ENCODE measurements at regions not wholly inside any gene's neighbourhood (a gene's known extent, or its start where the extent isn't known, plus 50 kb on each side); places are given as distances from the start of the nearest gene placed in this dataset.

DNA sequence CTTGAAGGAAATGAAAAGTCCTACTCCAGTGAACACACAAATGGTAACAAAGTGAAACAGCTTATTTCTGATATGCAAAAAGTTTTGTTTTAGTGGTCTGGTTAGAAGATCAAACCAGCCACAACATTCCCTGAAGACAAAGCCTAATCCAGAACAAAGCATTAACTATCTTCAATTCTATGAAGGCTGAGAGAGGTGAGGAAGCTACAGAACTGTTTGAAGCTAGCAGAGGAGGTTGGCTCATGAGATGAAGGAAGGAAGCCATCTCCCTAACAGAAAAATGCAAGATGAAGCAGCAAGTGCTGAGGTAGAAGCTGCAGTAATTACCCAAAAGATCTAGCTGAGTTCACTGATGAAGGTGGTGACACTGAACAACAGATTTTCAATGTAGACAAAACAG, 168.4 kb downstream of the IGLL1 start:
- Histone ChIP-seq H3K9me3 (no peaks in the 10 kb centered on the region), H3K4me1 (no peaks in the 10 kb centered on the region), H3K27me3 (no peaks in the 10 kb centered on the region), H3K27ac (no peak overlapping the region), H3K4me3 (no peak overlapping the region), H3K36me3 (replicated peaks in 1 of 2; ENCODE audit: insufficient read depth in 1 of 2, low read depth in 2 of 2) (no peaks in the 10 kb centered on the region)
- intact Hi-C loops (cut with DNase I), result no loop called here
- DNase-seq, result no peak
- ATAC-seq, result no peak
- TF ChIP-seq POLR2A (IDR thresholded peaks at IDR 0.05), result no peak
- TF ChIP-seq, protein P1, sequence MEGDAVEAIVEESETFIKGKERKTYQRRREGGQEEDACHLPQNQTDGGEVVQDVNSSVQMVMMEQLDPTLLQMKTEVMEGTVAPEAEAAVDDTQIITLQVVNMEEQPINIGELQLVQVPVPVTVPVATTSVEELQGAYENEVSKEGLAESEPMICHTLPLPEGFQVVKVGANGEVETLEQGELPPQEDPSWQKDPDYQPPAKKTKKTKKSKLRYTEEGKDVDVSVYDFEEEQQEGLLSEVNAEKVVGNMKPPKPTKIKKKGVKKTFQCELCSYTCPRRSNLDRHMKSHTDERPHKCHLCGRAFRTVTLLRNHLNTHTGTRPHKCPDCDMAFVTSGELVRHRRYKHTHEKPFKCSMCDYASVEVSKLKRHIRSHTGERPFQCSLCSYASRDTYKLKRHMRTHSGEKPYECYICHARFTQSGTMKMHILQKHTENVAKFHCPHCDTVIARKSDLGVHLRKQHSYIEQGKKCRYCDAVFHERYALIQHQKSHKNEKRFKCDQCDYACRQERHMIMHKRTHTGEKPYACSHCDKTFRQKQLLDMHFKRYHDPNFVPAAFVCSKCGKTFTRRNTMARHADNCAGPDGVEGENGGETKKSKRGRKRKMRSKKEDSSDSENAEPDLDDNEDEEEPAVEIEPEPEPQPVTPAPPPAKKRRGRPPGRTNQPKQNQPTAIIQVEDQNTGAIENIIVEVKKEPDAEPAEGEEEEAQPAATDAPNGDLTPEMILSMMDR (IDR thresholded peaks at IDR 0.05), result no peak

DNA sequence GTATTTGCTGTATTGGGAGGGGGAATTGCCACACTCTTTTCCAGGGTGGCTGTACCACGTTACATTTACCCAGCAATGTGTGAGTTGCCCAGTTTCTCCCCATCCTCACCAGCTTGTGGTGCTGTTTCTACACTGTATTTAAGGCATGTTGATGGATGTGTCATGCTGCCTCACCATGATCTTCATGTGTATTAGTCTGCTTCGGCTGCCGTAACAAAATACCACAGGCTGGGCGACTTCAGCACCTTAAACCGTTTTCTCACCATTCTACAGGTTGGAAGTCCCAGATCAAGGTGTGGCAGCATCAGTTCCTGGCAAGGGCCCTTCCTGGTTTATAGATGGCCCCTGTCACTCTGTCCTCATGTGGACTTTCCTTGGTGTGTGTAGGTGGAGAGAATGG, 169.7 kb downstream of the IGLL1 start:
- DNase-seq, result no peak
- Histone ChIP-seq H3K9me3 (no peaks in the 10 kb centered on the region), H3K4me1 (no peaks in the 10 kb centered on the region), H3K36me3 (replicated peaks in 1 of 2; ENCODE audit: insufficient read depth in 1 of 2, low read depth in 2 of 2) (no peaks in the 10 kb centered on the region), H3K27me3 (no peaks in the 10 kb centered on the region), H3K27ac (no peak overlapping the region), H3K4me3 (no peak overlapping the region)
- intact Hi-C loops (cut with DNase I), result no loop called here
- WGBS, 2 donors, result 76 to 79% methylated on average over 5 of the region's 5 CpGs
- no peak for TF ChIP-seq POLR2A (IDR thresholded peaks at IDR 0.05)
- TF ChIP-seq, protein P1 (IDR thresholded peaks at IDR 0.05), result no peak
- ATAC-seq, result no peak

DNA sequence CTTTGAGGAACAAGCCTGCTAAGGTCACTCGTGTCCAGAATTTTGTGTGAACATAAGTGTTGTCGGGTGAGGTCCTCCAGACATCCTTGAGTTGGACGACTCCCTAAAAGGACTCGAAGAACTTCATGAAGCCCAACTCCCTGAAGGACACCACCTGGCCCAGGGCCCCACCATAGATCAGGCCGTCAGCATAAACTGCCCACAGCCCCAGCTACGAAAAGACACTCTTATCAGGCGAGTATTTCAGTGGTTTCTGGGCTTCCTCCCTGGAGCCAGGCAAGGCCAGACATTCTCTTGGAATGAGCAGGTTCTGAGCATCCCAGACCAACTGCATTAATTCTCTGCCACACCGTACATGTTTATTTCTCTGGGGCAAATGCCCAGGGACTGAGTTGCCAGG, 170.1 kb downstream of the IGLL1 start:
- Histone ChIP-seq H3K4me1 (no peaks in the 10 kb centered on the region), H3K27me3 (no peaks in the 10 kb centered on the region), H3K27ac (no peak overlapping the region), H3K36me3 (replicated peaks in 1 of 2; ENCODE audit: insufficient read depth in 1 of 2, low read depth in 2 of 2) (no peaks in the 10 kb centered on the region), H3K4me3 (no peak overlapping the region), H3K9me3 (no peaks in the 10 kb centered on the region)
- TF ChIP-seq, protein P1 (IDR thresholded peaks at IDR 0.05), result no peak
- TF ChIP-seq POLR2A (IDR thresholded peaks at IDR 0.05), result no peak
- intact Hi-C loops (cut with DNase I), result loop anchor here (10.0 kb wide), 1 partner anchor 125 kb away; no protein-coding TSS in a partner anchor
- WGBS, 2 donors, result 66 to 77% methylated on average over 8 of the region's 8 CpGs
- no peak for DNase-seq
- ATAC-seq, result no peak

DNA sequence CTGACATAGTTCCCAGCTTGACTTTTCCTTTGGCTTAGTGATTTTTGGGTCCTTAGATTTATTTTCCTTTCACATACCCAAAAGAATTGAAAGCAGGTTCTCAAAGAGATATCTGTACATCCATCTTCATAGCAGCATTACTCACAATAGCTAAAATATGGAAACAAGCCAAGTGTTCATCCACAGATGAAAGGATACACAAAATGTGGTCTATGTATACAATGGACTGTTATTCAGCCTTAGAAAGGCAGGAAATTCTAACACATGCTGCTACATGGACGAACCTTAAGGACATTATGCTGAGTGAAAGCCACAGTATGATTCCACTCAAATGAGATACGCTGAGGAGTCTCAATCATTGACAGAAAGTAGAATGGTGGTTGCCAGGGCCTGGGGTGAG, 171.8 kb downstream of the IGLL1 start:
- Histone ChIP-seq H3K36me3 (replicated peaks in 1 of 2; ENCODE audit: insufficient read depth in 1 of 2, low read depth in 2 of 2) (no peaks in the 10 kb centered on the region), H3K27me3 (no peaks in the 10 kb centered on the region), H3K4me1 (no peaks in the 10 kb centered on the region), H3K27ac (no peak overlapping the region), H3K9me3 (no peaks in the 10 kb centered on the region), H3K4me3 (no peak overlapping the region)
- TF ChIP-seq POLR2A (IDR thresholded peaks at IDR 0.05), result no peak
- TF ChIP-seq, protein P1 (IDR thresholded peaks at IDR 0.05), result no peak
- ATAC-seq (no peak), DNase-seq (no peak)
- intact Hi-C loops (cut with DNase I), result loop anchor here (10.0 kb wide), 1 partner anchor 126 kb away; no protein-coding TSS in a partner anchor
- WGBS, 2 donors, result 23 to 36% methylated on average over 2 of the region's 2 CpGs

DNA sequence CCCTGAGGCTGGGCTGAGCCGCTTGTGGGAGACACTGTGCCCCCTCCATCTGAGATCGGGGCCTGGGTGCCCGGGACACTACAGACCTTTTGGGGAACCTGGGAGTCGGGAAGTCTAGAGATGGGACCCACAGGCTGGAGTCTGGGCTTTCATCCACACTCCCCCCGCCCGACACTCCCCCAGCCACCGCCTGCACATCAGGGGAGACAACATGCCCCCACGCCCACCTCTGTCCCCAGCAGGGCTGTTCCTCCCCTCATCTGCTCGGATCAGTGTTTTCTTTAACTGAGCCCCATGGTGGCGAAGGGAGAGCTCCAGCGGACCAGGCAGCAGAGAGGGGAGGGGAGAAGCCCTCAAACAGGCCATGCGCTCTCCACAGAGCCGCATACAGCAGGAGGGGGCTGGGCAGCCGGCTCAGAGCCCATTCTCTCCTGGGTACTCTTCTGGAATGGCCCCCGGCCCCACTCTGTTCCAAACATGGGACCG, 174.7 kb downstream of the IGLL1 start:
- no peak for TF ChIP-seq POLR2A (IDR thresholded peaks at IDR 0.05)
- TF ChIP-seq, protein P1 (IDR thresholded peaks at IDR 0.05), result no peak
- H3K9me3 ChIP-seq, result no peaks in the 10 kb centered on the region
- H3K27me3 ChIP-seq, result no peaks in the 10 kb centered on the region
- intact Hi-C loops (cut with DNase I), result loop anchor here (10.0 kb wide), 1 partner anchor 129 kb away; no protein-coding TSS in a partner anchor
- ATAC-seq, result no peak
- H3K4me3 ChIP-seq, result no peak overlapping the region
- no peaks in the 10 kb centered on the region for H3K36me3 ChIP-seq (replicated peaks in 1 of 2; ENCODE audit: insufficient read depth in 1 of 2, low read depth in 2 of 2)
- peaks cover 6% of the 10 kb centered on the region for H3K4me1 ChIP-seq
- WGBS, 2 donors, result 71 to 73% methylated on average over 11 to 16 of the region's 16 CpGs
- no peak for DNase-seq
- H3K27ac ChIP-seq, result no peak overlapping the region

All from body of pancreas (tissue), 4 donors.